Loucy (cell line): ENCODE measurements at regions not wholly inside any gene's neighbourhood (a gene's known extent, or its start where the extent isn't known, plus 50 kb on each side); places are given as distances from the start of the nearest gene placed in this dataset.

Source experiments
- H2AFZ ChIP-seq: fragments of 200-600 bp; sonication (generic); 2 replicates; pipeline ENCODE4 v1.6.0; 2016; ENCODE audit warnings: antibody characterized with exemption, mild to moderate bottlenecking, low read length, moderate library complexity
- H3F3A ChIP-seq: fragments of 200-600 bp; 2 replicates; pipeline ENCODE4 v1.6.0; 2016; ENCODE audit warnings: antibody characterized with exemption, low read depth, mild to moderate bottlenecking
- H3K27me3 ChIP-seq: fragments of 200-600 bp; sonication (generic); 2 replicates; pipeline ENCODE4 v1.6.1; 2014; ENCODE audit warnings: low read length, mild to moderate bottlenecking; ENCODE audit not compliant: insufficient read depth, poor library complexity, severe bottlenecking
- H3K36me3 ChIP-seq: fragments of 200-600 bp; sonication (generic); 2 replicates; pipeline ENCODE4 v1.6.1; 2016; ENCODE audit warnings: low read length; ENCODE audit not compliant: insufficient read depth
- H3K4me1 ChIP-seq: fragments of 200-600 bp; sonication (generic); 2 replicates; pipeline ENCODE4 v1.5.1; 2014; ENCODE audit warnings: low read length, mild to moderate bottlenecking; ENCODE audit not compliant: insufficient read depth, poor library complexity, severe bottlenecking
- H3K4me2 ChIP-seq: fragments of 200-600 bp; sonication (generic); 2 replicates; pipeline ENCODE4 v1.6.0; 2014; ENCODE audit warnings: antibody characterized with exemption, low read length, low read depth, mild to moderate bottlenecking; ENCODE audit not compliant: poor library complexity, severe bottlenecking
- H3K4me3 ChIP-seq: fragments of 200-600 bp; sonication (generic); 2 replicates; pipeline ENCODE4 v1.5.1; 2014; ENCODE audit warnings: low read length, mild to moderate bottlenecking, mixed read lengths; ENCODE audit not compliant: poor library complexity, severe bottlenecking
- H3K79me2 ChIP-seq: fragments of 200-600 bp; sonication (generic); 2 replicates; pipeline ENCODE4 v1.6.1; 2014; ENCODE audit warnings: low read length; ENCODE audit not compliant: insufficient read depth
- H3K9ac ChIP-seq: fragments of 200-600 bp; sonication (generic); 2 replicates; pipeline ENCODE4 v1.6.0; 2014; ENCODE audit warnings: mild to moderate bottlenecking, low read depth, low read length, moderate library complexity; ENCODE audit not compliant: poor library complexity, severe bottlenecking
- H3K9me2 ChIP-seq: fragments of 200-600 bp; sonication (generic); replicated peaks from 2 replicates; pipeline ENCODE4 v1.6.1; 2016; ENCODE audit warnings: low read depth, low read length, mixed read lengths
- H3K9me3 ChIP-seq: fragments of 200-600 bp; sonication (generic); 2 replicates; pipeline ENCODE4 v1.6.1; 2014; ENCODE audit warnings: mild to moderate bottlenecking, antibody characterized with exemption, low read length, low read depth; ENCODE audit not compliant: insufficient read depth
- H4K20me1 ChIP-seq: fragments of 200-600 bp; sonication (generic); 2 replicates; pipeline ENCODE4 v1.6.0; 2014; ENCODE audit warnings: antibody characterized with exemption, low read length, mild to moderate bottlenecking; ENCODE audit not compliant: insufficient read depth, poor library complexity, severe bottlenecking
- CTCF ChIP-seq: fragments of 200-600 bp; sonication (generic); conservative IDR thresholded peaks from 2 replicates; pipeline ENCODE4 v1.5.1; 2014; ENCODE audit warnings: mild to moderate bottlenecking, antibody characterized with exemption, low read length
- EZH2phosphoT487 ChIP-seq: fragments of 200-600 bp; IDR thresholded peaks from 2 replicates; pipeline ENCODE4 v1.6.1; 2018; ENCODE audit warnings: antibody characterized with exemption, mild to moderate bottlenecking, moderate library complexity, borderline replicate concordance

- no peak for TF ChIP-seq EZH2phosphoT487
- TF ChIP-seq CTCF, result no peak
- Histone ChIP-seq H3K4me3 (no peak overlapping the region), H3F3A (no peaks in the 10 kb centered on the region)
Observed at GRCh38 chr11:116061322-116061721, 557.1 kb upstream of the CADM1 start.

DNA sequence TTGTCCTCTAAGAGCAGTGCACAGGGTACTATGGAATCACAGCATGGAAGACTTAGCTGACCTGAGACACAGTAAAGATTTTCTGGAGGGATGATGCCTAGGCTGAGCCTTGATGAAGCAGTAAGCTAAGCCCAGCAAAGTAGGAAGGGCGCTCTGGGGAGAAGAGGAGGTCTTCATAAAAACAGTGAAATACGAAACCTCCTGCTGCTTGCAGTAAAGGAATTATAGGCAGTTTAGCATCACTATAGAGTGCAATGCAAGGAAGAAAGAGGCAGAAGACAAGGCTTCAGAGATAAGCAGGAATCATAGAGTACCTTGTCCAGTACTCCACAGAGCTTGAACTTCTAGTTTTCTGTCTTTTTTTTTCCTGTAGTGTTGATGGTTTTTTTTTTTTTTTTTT is 555.7 kb upstream of the CADM1 start:
- Histone ChIP-seq H4K20me1 (no peaks in the 10 kb centered on the region), H3K79me2 (no peaks in the 10 kb centered on the region), H3K9me2 (no peaks in the 10 kb centered on the region), H3K36me3 (no peaks in the 10 kb centered on the region), H3K4me3 (no peak overlapping the region), H3K4me2 (no peak overlapping the region), H3F3A (no peaks in the 10 kb centered on the region), H3K9ac (no peak overlapping the region), H2AFZ (no peak overlapping the region), H3K4me1 (no peaks in the 10 kb centered on the region), H3K9me3 (no peaks in the 10 kb centered on the region), H3K27me3 (no peaks in the 10 kb centered on the region)
- TF ChIP-seq CTCF (no peak), EZH2phosphoT487 (no peak)

More at GRCh38 chr11:116061322-116061721, 557.1 kb upstream of the CADM1 start:
- H4K20me1 ChIP-seq, result no peaks in the 10 kb centered on the region
- no peaks in the 10 kb centered on the region for H3K9me3 ChIP-seq
- H2AFZ ChIP-seq, result no peak overlapping the region
- H3K4me1 ChIP-seq, result no peaks in the 10 kb centered on the region
- no peaks in the 10 kb centered on the region for H3K9me2 ChIP-seq
- H3K4me2 ChIP-seq, result no peak overlapping the region
- no peaks in the 10 kb centered on the region for H3K27me3 ChIP-seq
- H3K36me3 ChIP-seq, result no peaks in the 10 kb centered on the region
- no peaks in the 10 kb centered on the region for H3K79me2 ChIP-seq
- no peak overlapping the region for H3K9ac ChIP-seq

DNA sequence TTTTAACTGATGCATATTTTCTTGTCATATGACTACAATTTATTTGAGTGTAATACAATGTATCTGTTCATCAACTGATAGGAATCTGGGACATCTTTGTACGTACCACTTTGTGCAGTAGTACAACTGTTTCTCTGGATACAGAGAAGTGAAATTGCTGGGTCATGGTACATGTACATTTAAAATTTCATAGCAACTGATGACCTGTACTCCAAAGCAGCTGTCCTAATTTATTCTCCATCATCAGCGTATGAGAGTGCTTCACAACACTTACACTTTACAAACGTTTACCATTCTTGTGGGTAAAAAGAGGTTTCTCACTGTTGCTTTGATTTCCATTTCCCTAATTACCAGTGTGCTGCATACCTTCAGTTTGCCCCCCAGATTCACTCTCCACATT is 552.8 kb upstream of the CADM1 start:
- no peaks in the 10 kb centered on the region for H3K27me3 ChIP-seq
- H3K4me2 ChIP-seq, result no peak overlapping the region
- no peaks in the 10 kb centered on the region for H3F3A ChIP-seq
- 0 out of 2 replicates have a peak, but pooled peaks cover 6% of the 10 kb centered on the region for H3K9me3 ChIP-seq
- no peaks in the 10 kb centered on the region for H3K9me2 ChIP-seq
- H3K36me3 ChIP-seq, result no peaks in the 10 kb centered on the region
- H3K4me1 ChIP-seq, result no peaks in the 10 kb centered on the region
- no peak overlapping the region for H3K9ac ChIP-seq
- no peak overlapping the region for H2AFZ ChIP-seq
- TF ChIP-seq EZH2phosphoT487 (no peak), CTCF (no peak)
- no peak overlapping the region for H3K4me3 ChIP-seq
- no peaks in the 10 kb centered on the region for H4K20me1 ChIP-seq
- H3K79me2 ChIP-seq, result no peaks in the 10 kb centered on the region
